Chondrocyte (in vitro differentiated cells): ENCODE measurements at regions not wholly inside any gene's neighbourhood (a gene's known extent, or its start where the extent isn't known, plus 50 kb on each side); places are given as distances from the start of the nearest gene placed in this dataset.
A peak's percentile ranks its signal among the peaks of the same experiment; 100 is the strongest.

Experiments
- DNase-seq: peaks from one replicate; pipeline ENCODE4 v3.0.0; 2021; ENCODE audit warnings: mixed read lengths, low spot score
- H3K27ac Mint-ChIP-seq: one replicate; pipeline ENCODE4 v1.8.0; 2021; ENCODE audit warnings: mild to moderate bottlenecking, moderate library complexity, mixed read lengths; ENCODE audit not compliant: unreplicated experiment
- H3K27me3 Mint-ChIP-seq: 2 replicates; pipeline ENCODE4 v1.8.0; 2021; ENCODE audit warnings: low read depth, mixed read lengths
- H3K36me3 Mint-ChIP-seq: 2 replicates; pipeline ENCODE4 v1.8.0; 2021; ENCODE audit warnings: low read depth, mixed read lengths
- H3K4me1 Mint-ChIP-seq: 2 replicates; pipeline ENCODE4 v1.8.0; 2021; ENCODE audit warnings: low read depth, mild to moderate bottlenecking, mixed read lengths
- H3K4me3 Mint-ChIP-seq: one replicate; pipeline ENCODE4 v1.8.0; 2021; ENCODE audit warnings: mild to moderate bottlenecking, moderate library complexity, mixed read lengths; ENCODE audit not compliant: unreplicated experiment
- H3K9me3 Mint-ChIP-seq: 2 replicates; pipeline ENCODE4 v1.8.0; 2021; ENCODE audit warnings: low read depth, mixed read lengths
- TF ChIP-seq, protein P1 (sequence below): fragments of 200-600 bp; sonication (generic); IDR thresholded peaks from 2 replicates; pipeline ENCODE4 v1.5.0; 2021; ENCODE audit warnings: antibody characterized with exemption, mild to moderate bottlenecking, moderate library complexity

GRCh38 chr2:226339616-226340015, 460.0 kb downstream of the IRS1 start:
- Mint-ChIP-seq H3K4me3 (no peak overlapping the region), H3K36me3 (no peaks in the 10 kb centered on the region), H3K27ac (no peak overlapping the region), H3K9me3 (no peaks in the 10 kb centered on the region), H3K4me1 (peaks cover 11% of the 10 kb centered on the region), H3K27me3 (no peaks in the 10 kb centered on the region)
- TF ChIP-seq, protein P1, sequence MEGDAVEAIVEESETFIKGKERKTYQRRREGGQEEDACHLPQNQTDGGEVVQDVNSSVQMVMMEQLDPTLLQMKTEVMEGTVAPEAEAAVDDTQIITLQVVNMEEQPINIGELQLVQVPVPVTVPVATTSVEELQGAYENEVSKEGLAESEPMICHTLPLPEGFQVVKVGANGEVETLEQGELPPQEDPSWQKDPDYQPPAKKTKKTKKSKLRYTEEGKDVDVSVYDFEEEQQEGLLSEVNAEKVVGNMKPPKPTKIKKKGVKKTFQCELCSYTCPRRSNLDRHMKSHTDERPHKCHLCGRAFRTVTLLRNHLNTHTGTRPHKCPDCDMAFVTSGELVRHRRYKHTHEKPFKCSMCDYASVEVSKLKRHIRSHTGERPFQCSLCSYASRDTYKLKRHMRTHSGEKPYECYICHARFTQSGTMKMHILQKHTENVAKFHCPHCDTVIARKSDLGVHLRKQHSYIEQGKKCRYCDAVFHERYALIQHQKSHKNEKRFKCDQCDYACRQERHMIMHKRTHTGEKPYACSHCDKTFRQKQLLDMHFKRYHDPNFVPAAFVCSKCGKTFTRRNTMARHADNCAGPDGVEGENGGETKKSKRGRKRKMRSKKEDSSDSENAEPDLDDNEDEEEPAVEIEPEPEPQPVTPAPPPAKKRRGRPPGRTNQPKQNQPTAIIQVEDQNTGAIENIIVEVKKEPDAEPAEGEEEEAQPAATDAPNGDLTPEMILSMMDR = no peak
- no peak for DNase-seq

- Mint-ChIP-seq H3K27ac (no peak overlapping the region), H3K4me3 (no peak overlapping the region), H3K36me3 (no peaks in the 10 kb centered on the region), H3K27me3 (no peaks in the 10 kb centered on the region), H3K4me1 (peaks cover 14% of the 10 kb centered on the region), H3K9me3 (no peaks in the 10 kb centered on the region)
- no peak for DNase-seq
- TF ChIP-seq, protein P1 = no peak
These were observed 460.8 kb downstream of the IRS1 start for GRCh38 chr2:226338825-226339224.

DNA sequence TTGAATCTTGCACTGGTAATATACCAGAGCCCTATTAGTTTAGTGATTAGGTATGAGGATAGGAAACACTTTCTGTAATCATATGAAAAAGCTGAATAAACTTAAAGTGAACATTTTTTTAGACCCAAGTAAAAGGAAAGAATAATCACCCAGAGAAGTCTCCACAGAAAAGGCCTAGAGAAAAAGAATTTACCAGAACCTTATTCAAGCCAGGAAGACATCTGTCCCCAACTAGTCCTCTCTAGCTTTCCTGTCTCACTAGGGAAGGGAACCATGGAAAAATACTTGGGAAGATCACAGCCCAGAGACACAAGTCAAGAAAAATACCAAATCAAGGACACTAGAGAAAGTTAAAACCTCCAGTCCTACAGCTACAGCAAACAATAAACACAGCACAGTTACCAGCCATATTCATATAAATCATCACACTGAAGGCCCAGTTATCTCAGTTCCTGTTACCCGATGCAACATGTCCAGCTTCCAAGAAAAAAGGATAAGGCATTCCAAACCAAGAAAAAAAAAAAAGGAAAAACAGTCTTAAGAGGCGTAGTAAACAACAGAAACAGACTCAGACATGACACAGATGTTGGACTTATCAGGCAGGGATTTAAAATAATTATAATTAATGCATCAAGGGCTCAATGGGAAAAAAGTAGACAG, 461.5 kb downstream of the IRS1 start:
- H3K27ac Mint-ChIP-seq = no peak overlapping the region

DNA sequence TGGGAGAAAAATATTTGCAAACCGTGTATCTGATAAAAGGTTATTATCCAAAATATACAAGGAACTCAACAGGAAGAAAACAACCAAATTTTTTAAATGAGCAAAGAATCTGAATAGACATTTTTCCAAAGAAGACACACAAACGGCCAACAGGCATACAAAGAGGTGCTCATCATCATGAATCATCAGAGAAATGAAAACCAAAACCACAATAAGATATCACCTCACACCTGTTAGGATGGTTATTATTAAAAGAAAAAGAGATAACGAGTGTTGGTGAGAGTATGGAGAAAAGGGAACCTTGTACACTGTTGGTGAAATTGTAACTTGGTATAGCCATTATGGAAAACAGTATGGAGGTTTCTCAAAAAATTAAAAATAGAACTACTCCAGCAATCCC, 463.3 kb downstream of the IRS1 start:
- Mint-ChIP-seq H3K4me3 (no peak overlapping the region), H3K9me3 (no peaks in the 10 kb centered on the region), H3K27ac (no peak overlapping the region), H3K4me1 (peaks cover 14% of the 10 kb centered on the region), H3K27me3 (no peaks in the 10 kb centered on the region), H3K36me3 (no peaks in the 10 kb centered on the region)
- TF ChIP-seq, protein P1 = no peak
- DNase-seq = no peak

More for the DNA sequence above, 461.5 kb downstream of the IRS1 start:
- TF ChIP-seq, protein P1 = no peak
- Mint-ChIP-seq H3K4me3 (no peak overlapping the region), H3K4me1 (peaks cover 14% of the 10 kb centered on the region), H3K36me3 (no peaks in the 10 kb centered on the region), H3K9me3 (no peaks in the 10 kb centered on the region), H3K27me3 (no peaks in the 10 kb centered on the region)
- DNase-seq = no peak

DNA sequence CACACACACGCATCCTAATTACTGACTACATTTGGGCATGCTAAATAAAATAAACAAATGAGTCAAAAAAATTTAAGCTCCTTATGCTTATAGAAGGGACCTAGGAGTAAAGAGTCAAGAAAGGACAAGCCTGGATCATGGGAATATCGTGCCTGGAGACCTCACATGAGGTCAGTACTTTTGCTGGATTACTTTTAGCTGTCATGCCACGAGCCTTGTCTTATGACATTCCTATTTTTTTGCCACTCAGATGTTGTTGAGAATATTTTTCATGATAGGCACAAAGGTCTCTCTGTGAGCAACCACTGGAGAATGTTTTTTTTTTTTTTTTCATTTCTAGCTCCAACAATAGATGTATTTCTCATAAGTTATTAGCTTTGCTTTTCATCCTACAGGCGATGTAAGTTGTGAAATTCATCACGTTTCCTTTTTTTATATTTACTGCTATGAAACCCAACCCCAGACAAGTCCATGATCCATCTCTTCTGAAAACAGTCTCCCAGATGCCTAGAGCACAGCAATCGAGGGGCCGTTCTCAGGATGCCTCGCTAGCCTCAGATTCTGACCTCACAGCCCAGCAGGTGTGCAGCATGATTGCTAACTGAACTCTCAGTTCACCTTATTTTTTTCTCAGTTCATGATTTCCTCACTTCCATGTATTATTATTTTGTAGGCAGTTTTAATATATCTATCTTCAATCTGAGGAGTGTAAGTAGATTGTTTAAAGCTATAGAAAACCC, 464.5 kb downstream of the IRS1 start:
- Mint-ChIP-seq H3K36me3 (no peaks in the 10 kb centered on the region), H3K27ac (peak overlapping the region; percentile 89), H3K9me3 (no peaks in the 10 kb centered on the region), H3K4me3 (no peak overlapping the region), H3K4me1 (peaks cover 14% of the 10 kb centered on the region), H3K27me3 (no peaks in the 10 kb centered on the region)
- TF ChIP-seq, protein P1 = no peak
- DNase-seq = no peak
